K562 (cell line): ENCODE measurements at regions not wholly inside any gene's neighbourhood (a gene's known extent, or its start where the extent isn't known, plus 50 kb on each side); places are given as distances from the start of the nearest gene placed in this dataset.

Experiments
- ATAC-seq: fragments of 200-7000 bp; cut with Tn5 transposase; 3 replicates; pipeline ENCODE4 v1.9.1; 2020; ENCODE audit warnings: moderate library complexity
- BruUV-seq: library from RNA; stranded (reverse); fragments of 400-500 nt; replicated peaks from 2 replicates; lab custom pipeline; 2021; lab: Mats Ljungman, UMichigan
- CTCF ChIA-PET: fragments of 300-600 bp; formaldehyde crosslinking; extraction: SDS; loops from one replicate; lab custom pipeline; 2021; ENCODE audit warnings: low intra/inter-chr PET ratio; lab: Yijun Ruan, JAX
- POLR2A ChIA-PET: fragments of 300-600, 350-650 bp; sonication (Branson Sonifier 250); formaldehyde crosslinking; extraction: SDS; loops from one replicate; lab custom pipeline; 2021; ENCODE audit warnings: antibody characterized with exemption, inconsistent platforms; lab: Yijun Ruan, JAX
- DNase-seq, 4 experiments: peaks; one replicate each; pipeline versions ENCODE4 v3.0.0 to v3.0.0-alpha.2; 2011 to 2018; ENCODE audit warnings: low spot score in 3 of 4, mixed read lengths in 3 of 4; ENCODE audit errors: extremely low read depth in 1 of 4
- FAIRE-seq: peaks from 2 replicates; lab custom pipeline; 2011; peaks lifted over from hg19 to GRCh38; lab: Jason Lieb, UNC
- H2AFZ ChIP-seq: 2 replicates; pipeline ENCODE4 v1.6.0; 2011; ENCODE audit warnings: low read depth, low read length, control low read depth, inconsistent platforms
- H3K27ac ChIP-seq: fragments of 200-600 bp; 3 replicates; pipeline ENCODE4 v1.8.0; 2011; ENCODE audit warnings: low read depth, mild to moderate bottlenecking, control low read depth, inconsistent platforms, low read length, moderate library complexity, mixed read lengths; ENCODE audit errors: extremely low read depth
- H3K27me3 ChIP-seq, 2 experiments: fragments of 300-600 bp in 1 of 2; 2 replicates in 1 of 2; 3 replicates in 1 of 2; pipeline versions ENCODE4 v1.6.0 to v1.8.0; 2011; ENCODE audit warnings: inconsistent platforms in 2 of 2, low read length in 2 of 2, mild to moderate bottlenecking in 1 of 2, mixed read lengths in 1 of 2, moderate library complexity in 1 of 2; ENCODE audit not compliant: control insufficient read depth in 2 of 2, insufficient read depth in 2 of 2
- H3K36me3 ChIP-seq: fragments of 300-600 bp; 3 replicates; pipeline ENCODE4 v1.8.0; 2011; ENCODE audit warnings: mild to moderate bottlenecking, low read length, inconsistent platforms; ENCODE audit not compliant: control insufficient read depth, insufficient read depth
- H3K4me1 ChIP-seq, 2 experiments: fragments of 200-600 bp in 1 of 2; replicated peaks in 1 of 2; 2 replicates in 1 of 2; 3 replicates in 1 of 2; pipeline versions ENCODE4 v1.5.1 to v1.8.0; 2011; ENCODE audit warnings: inconsistent platforms in 2 of 2, low read length in 2 of 2, mild to moderate bottlenecking in 1 of 2, mixed read lengths in 1 of 2, moderate library complexity in 1 of 2; ENCODE audit not compliant: control insufficient read depth in 2 of 2, insufficient read depth in 2 of 2
- H3K4me2 ChIP-seq: 2 replicates; pipeline ENCODE4 v1.6.1; 2011; ENCODE audit warnings: low read length, control low read depth, inconsistent platforms, mixed read lengths; ENCODE audit not compliant: insufficient read depth
- H3K4me3 ChIP-seq: fragments of 200-600 bp; sonication (generic), shearing (Covaris generic); 2 replicates; pipeline ENCODE4 v1.5.1; 2016; ENCODE audit warnings: control low read depth, inconsistent platforms
- H3K79me2 ChIP-seq: fragments of 200-600 bp; 3 replicates; pipeline ENCODE4 v1.8.0; 2011; ENCODE audit warnings: low read length, inconsistent platforms; ENCODE audit not compliant: control insufficient read depth, insufficient read depth
- H3K9ac ChIP-seq, 2 experiments: 2 replicates each; pipeline versions ENCODE4 v1.6.0 to v1.6.1; 2011; ENCODE audit warnings: low read depth in 2 of 2, low read length in 2 of 2, control low read depth in 1 of 2, inconsistent platforms in 1 of 2, mild to moderate bottlenecking in 1 of 2, mixed read lengths in 1 of 2; ENCODE audit not compliant: insufficient read depth in 1 of 2
- H3K9me1 ChIP-seq: one replicate; pipeline ENCODE4 v1.6.0; 2011; ENCODE audit warnings: inconsistent platforms, mild to moderate bottlenecking, low read length, moderate library complexity; ENCODE audit not compliant: control insufficient read depth, insufficient read depth
- H3K9me3 ChIP-seq: replicated peaks from 2 replicates; pipeline ENCODE4 v1.5.1; 2011; ENCODE audit warnings: low read depth, low read length, inconsistent platforms; ENCODE audit not compliant: control insufficient read depth, insufficient read depth
- H4K20me1 ChIP-seq: replicated peaks from 2 replicates; pipeline ENCODE4 v1.6.1; 2011; ENCODE audit warnings: low read length, inconsistent platforms, mixed read lengths; ENCODE audit not compliant: control insufficient read depth, insufficient read depth
- BCOR ChIP-seq: fragments of 450-650 bp; IDR thresholded peaks from 2 replicates; pipeline ENCODE4 v1.6.1; 2016
- BDP1 ChIP-seq: IDR thresholded peaks from 3 replicates; pipeline ENCODE4 v1.6.1; 2011; ENCODE audit not compliant: insufficient read length, insufficient read depth
- CAMTA2 ChIP-seq: fragments of 250-450 bp; sonication (Bioruptor Pico); conservative IDR thresholded peaks from 2 replicates; pipeline ENCODE4 v1.5.1; 2022
- CHD2 ChIP-seq: IDR thresholded peaks from 2 replicates; pipeline ENCODE4 v1.6.1; 2011; ENCODE audit warnings: low read depth, low read length
- ELF1 ChIP-seq: fragments of 200-800 bp; sonication (Bioruptor generic); IDR thresholded peaks from 2 replicates; pipeline ENCODE4 v1.6.1; 2016; ENCODE audit warnings: missing genetic modification characterization, missing compliant biosample characterization
- GTF2E2 ChIP-seq: fragments of 200-800 bp; sonication (Bioruptor generic); IDR thresholded peaks from 2 replicates; pipeline ENCODE4 v1.6.1; 2016; ENCODE audit warnings: missing genetic modification characterization, missing compliant biosample characterization
- HMGN3 ChIP-seq: IDR thresholded peaks from 2 replicates; pipeline ENCODE4 v1.6.1; 2011; ENCODE audit warnings: borderline replicate concordance, low read depth, mild to moderate bottlenecking, mixed read lengths, low read length; ENCODE audit not compliant: insufficient read length; ENCODE audit errors: extremely low read depth
- MCM3 ChIP-seq: fragments of 450-650 bp; IDR thresholded peaks from 2 replicates; pipeline ENCODE4 v1.6.1; 2016
- PPARD ChIP-seq: fragments of 250-450 bp; sonication (Bioruptor Pico); IDR thresholded peaks from 2 replicates; pipeline ENCODE4 v1.8.0; 2022; ENCODE audit warnings: inconsistent platforms, mild to moderate bottlenecking, moderate library complexity
- RBM22 ChIP-seq: fragments of 200-400 bp; formaldehyde crosslinking; IDR thresholded peaks from 2 replicates; pipeline ENCODE4 v1.6.1; 2018; ENCODE audit warnings: low read length, low read depth; ENCODE audit not compliant: poor library complexity, severe bottlenecking
- TCF7L2 ChIP-seq: fragments of 150-350 bp; IDR thresholded peaks from 2 replicates; pipeline ENCODE4 v1.6.1; 2016; ENCODE audit warnings: low read depth, mild to moderate bottlenecking, low read length, moderate library complexity
- YBX1 ChIP-seq: fragments of 450-650 bp; IDR thresholded peaks from 2 replicates; pipeline ENCODE4 v1.7.1; 2016; ENCODE audit warnings: mild to moderate bottlenecking
- YY1 ChIP-seq, 3 experiments: IDR thresholded peaks; 2 replicates each; pipeline ENCODE4 v1.6.1; 2011; ENCODE audit warnings: low read length in 2 of 3, mild to moderate bottlenecking in 2 of 3, moderate library complexity in 2 of 3, borderline replicate concordance in 1 of 3, control low read depth in 1 of 3, low read depth in 1 of 3; ENCODE audit not compliant: insufficient read depth in 3 of 3, insufficient replicate concordance in 2 of 3, control insufficient read depth in 1 of 3, insufficient read length in 1 of 3; ENCODE audit errors: extremely low read depth in 1 of 3
- ZBTB9 ChIP-seq: fragments of 450-650 bp; formaldehyde crosslinking; IDR thresholded peaks from 2 replicates; pipeline ENCODE4 v1.4.0; 2020; ENCODE audit warnings: mild to moderate bottlenecking, moderate library complexity
- ZKSCAN3 ChIP-seq: fragments of 250-450 bp; sonication (Bioruptor Pico); IDR thresholded peaks from 2 replicates; pipeline ENCODE4 v1.4.0; 2020
- ZNF311 ChIP-seq: fragments of 250-450 bp; sonication (Bioruptor Pico); IDR thresholded peaks from 2 replicates; pipeline ENCODE4 v1.4.0; 2020; ENCODE audit warnings: mild to moderate bottlenecking, moderate library complexity
- ZNF316 ChIP-seq: fragments of 450-650 bp; IDR thresholded peaks from 2 replicates; pipeline ENCODE4 v1.6.1; 2016
- ZNF395 ChIP-seq: fragments of 200-800 bp; sonication (Bioruptor generic); IDR thresholded peaks from 2 replicates; pipeline ENCODE4 v1.6.1; 2017; ENCODE audit warnings: missing genetic modification characterization, missing compliant biosample characterization
- ZNF695 ChIP-seq: fragments of 450-650 bp; formaldehyde crosslinking; IDR thresholded peaks from 2 replicates; pipeline ENCODE4 v1.4.0; 2020; ENCODE audit warnings: mild to moderate bottlenecking, moderate library complexity
- WGBS: fragments of 100-300 bp; shearing (Covaris generic); methylation state at CpG from one replicate; pipeline ENCODE4 v1.1.6; 2016; ENCODE audit warnings: low coverage, mixed read lengths; ENCODE audit not compliant: insufficient coverage; ENCODE audit errors: missing lambda C conversion rate; 5-methylcytosine and 5-hydroxymethylcytosine counted together
- in situ Hi-C: fragments of 300-500 bp; cut with MboI; formaldehyde crosslinking; loops from 4 replicates; pipeline ENCODE4 v1.15.0; 2018; ENCODE audit warnings: inconsistent platforms, mixed read lengths
- intact Hi-C: fragments of 100-400 bp; cut with micrococcal nuclease; formaldehyde crosslinking; loops from 2 replicates; pipeline ENCODE4 v1.14.2; 2022

DNA sequence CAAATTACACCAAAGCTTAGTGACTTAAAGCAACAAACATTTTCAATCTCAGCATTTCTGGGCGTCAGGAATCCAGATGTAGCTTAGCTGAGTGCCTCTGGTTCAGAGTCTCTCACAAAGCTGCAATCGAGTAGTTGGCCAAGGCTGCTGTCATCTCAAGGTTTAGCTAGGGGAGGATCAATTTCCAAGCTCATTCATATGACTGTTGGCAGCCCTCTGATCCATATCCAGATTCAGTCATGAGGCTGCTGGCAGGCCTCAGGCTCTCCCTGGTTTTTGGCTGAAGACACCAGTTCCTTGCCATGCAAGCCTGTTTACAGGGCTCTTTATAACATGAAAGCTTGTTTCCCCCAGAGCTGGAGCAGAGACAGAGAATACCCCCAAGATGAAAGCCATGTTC lies 419.5 kb upstream of the TLE4 start (continued):
- TF ChIP-seq ZNF395, result no peak
- TF ChIP-seq ELF1 (tag), result no peak
- no peak for TF ChIP-seq PPARD
- TF ChIP-seq MCM3, result no peak
- TF ChIP-seq CHD2, result no peak
- TF ChIP-seq CAMTA2 (CRISPR knock-in tag), result no peak
- no peak for TF ChIP-seq GTF2E2 (tag)
- TF ChIP-seq HMGN3, result no peak

DNA sequence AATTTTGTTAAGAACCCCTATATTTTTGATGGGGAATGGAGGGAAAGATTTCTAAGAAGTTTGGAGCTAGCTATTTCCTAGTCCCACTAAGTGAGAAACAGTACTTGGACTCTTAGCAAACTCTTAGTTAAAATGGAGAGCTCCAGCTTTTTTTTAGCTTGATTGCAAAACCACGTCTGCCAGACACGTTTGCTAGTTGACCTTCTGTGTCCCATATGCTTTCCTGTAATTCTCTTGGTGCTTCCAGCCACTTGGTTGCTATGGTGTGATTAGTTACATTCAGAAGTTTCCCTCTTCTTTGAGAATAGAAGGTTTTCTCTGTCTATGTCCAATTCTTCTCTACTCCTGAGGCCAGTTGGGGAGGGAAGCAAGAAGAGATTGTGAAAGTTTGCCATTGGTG lies 417.0 kb upstream of the TLE4 start:
- 0% methylated on average over 2 of the region's 2 CpGs for WGBS
- Histone ChIP-seq H3K4me1 (no peaks in the 10 kb centered on the region), H4K20me1 (no peaks in the 10 kb centered on the region), H3K36me3 (no peaks in the 10 kb centered on the region), H3K9ac (no peak overlapping the region), H2AFZ (no peak overlapping the region), H3K9me3 (no peaks in the 10 kb centered on the region), H3K27ac (no peak overlapping the region), H3K27me3 (no peaks in the 10 kb centered on the region), H3K79me2 (no peaks in the 10 kb centered on the region), H3K4me3 (no peak overlapping the region), H3K9me1 (no peaks in the 10 kb centered on the region), H3K4me2 (no peak overlapping the region)
- FAIRE-seq, result no peak
- no peak for DNase-seq
- in situ Hi-C loops (no loop called here), intact Hi-C loops (no loop called here)
- no peak for ATAC-seq
- no TSS peak for BruUV-seq
- ChIA-PET CTCF (no interaction called here), POLR2A (no interaction called here)
- TF ChIP-seq ZNF695 (CRISPR knock-in tag) (no peak), RBM22 (no peak), ZNF311 (CRISPR knock-in tag) (no peak), ZKSCAN3 (CRISPR knock-in tag) (no peak), ZNF316 (no peak), BDP1 (no peak), ZBTB9 (CRISPR knock-in tag) (no peak), BCOR (no peak), TCF7L2 (no peak), YBX1 (no peak), YY1 (IDR thresholded peaks at IDR 0.05; ENCODE audit: borderline replicate concordance in 1 of 3, control insufficient read depth in 1 of 3, extremely low read depth in 1 of 3, insufficient read depth in 3 of 3, insufficient read length in 1 of 3, insufficient replicate concordance in 2 of 3, low read depth in 1 of 3, low read length in 2 of 3) (no peak)
